ENCODE measurements at regions not wholly inside any gene's neighbourhood (a gene's known extent, or its start where the extent isn't known, plus 50 kb on each side); places are given as distances from the start of the nearest gene placed in this dataset.

DNA sequence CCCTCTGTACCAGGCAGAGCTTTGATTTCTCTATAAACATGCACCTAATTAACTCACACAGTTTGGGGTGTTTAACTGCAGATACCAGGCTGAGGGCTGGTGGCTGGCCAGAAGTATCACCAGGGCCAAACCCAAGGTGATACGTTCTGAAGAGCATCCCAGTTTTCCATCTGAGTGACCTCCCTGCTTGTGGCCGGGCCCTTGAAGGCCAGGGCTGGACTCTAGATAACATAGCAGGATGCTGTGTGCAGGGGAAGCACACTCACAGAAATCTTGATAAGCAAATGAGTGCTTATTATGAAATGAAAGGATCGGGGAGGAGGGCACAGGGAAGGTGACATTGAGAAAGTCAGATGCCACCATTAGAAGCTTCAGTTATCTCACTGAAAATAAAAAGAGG lies 582.4 kb downstream of the BRINP1 start:
- no peaks in the 10 kb centered on the region for H3K9me3 ChIP-seq
- H3K4me3 ChIP-seq, result no peak overlapping the region
- 3% methylated on average over 3 of the region's 3 CpGs for whole genome bisulfite sequencing (ENCODE audit: missing lambda C conversion rate)
- ATAC-seq (no peak), DNase-seq (ENCODE audit: low read depth in 1 of 2, low spot score in 1 of 2) (no peak), FAIRE-seq (no peak)
- H3K27ac ChIP-seq, result no peak overlapping the region
- ChIA-PET CTCF (no interaction called here), POLR2A (no interaction called here)
- TF ChIP-seq EHF (CRISPR knock-in tag; IDR thresholded peaks at IDR 0.05), result no peak
- TF ChIP-seq JUN (IDR thresholded peaks at IDR 0.05), result no peak
- TF ChIP-seq MAFK (IDR thresholded peaks at IDR 0.05; ENCODE audit: partially characterized antibody), result no peak
- TF ChIP-seq PBX3 (IDR thresholded peaks at IDR 0.05), result no peak
- TF ChIP-seq CBX8 (IDR thresholded peaks at IDR 0.05), result no peak
- no peaks in the 10 kb centered on the region for H3K4me1 ChIP-seq
- H3K4me2 ChIP-seq, result no peak overlapping the region

DNA sequence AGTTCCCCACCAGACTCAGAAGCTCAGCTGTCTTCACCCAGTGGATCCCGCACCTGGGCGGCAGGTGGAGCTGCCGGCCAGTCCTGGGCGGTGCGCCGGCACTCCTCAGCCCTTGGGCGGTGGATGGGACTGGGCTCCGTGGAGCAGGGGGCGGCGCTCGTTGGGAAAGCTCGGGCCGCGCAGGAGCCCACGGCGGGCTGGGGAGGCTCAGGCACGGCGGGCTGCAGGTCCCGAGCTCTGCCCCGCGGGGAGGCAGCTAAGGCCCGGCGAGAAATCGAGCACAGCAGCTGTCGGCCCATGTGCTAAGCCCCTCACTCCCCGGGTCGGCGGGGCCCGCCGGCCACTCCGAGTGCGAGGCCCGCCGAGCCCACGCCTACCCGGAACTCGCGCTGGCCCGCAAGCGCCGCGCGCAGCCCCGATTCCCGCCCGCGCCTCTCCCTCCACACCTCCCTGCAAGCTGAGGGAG lies 560.0 kb downstream of the BRINP1 start:
- DNase-seq (ENCODE audit: low read depth in 1 of 2, low spot score in 1 of 2) (no peak), ATAC-seq (no peak), FAIRE-seq (no peak)
- TF ChIP-seq CHD2 (IDR thresholded peaks at IDR 0.05; ENCODE audit: low read length, partially characterized antibody), result no peak
- TF ChIP-seq RAD21 (conservative IDR thresholded peaks at IDR 0.05 in 1 of 2, IDR thresholded peaks at IDR 0.05 in 1 of 2), result 0 out of 5 replicates have a peak, but pooled peaks of 1 of the 2 experiments have one; percentile 5
- Histone ChIP-seq H3K4me1 (no peaks in the 10 kb centered on the region), H3K9me3 (no peaks in the 10 kb centered on the region), H3K4me2 (no peak overlapping the region), H3K27ac (no peak overlapping the region), H3K4me3 (no peak overlapping the region)
- 10% methylated on average over 2 of the region's 47 CpGs for WGBS (ENCODE audit: missing lambda C conversion rate)
- POLR2A ChIA-PET, result no interaction called here
- CTCF ChIA-PET, result interaction anchor here (0.9 kb wide), 1 partner anchor 1668 kb away, joined by 3 read pairs; no protein-coding TSS in a partner anchor

DNA sequence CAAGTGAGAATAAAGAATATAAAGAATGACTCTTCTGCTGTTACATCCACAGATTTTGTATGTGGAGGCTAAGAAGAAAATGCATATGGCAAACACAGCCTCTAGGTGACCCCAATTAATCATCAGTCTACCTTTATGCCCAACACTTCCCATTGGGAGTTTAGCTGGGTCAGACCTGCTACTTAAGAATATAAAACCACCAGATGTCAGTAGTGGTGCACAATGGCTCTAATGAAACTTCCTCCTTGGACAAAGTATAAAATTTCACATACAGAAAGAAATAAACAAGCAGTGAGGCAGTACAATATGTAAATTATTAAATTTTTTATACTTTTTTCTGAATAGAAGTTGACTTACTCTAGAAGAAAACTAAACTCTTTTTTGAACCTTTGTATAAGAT lies 539.9 kb downstream of the BRINP1 start:
- no peak for ATAC-seq
- H3K4me3 ChIP-seq, result no peak overlapping the region
- no peak overlapping the region for H3K27ac ChIP-seq
- no peak for FAIRE-seq
- no peaks in the 10 kb centered on the region for H3K9me3 ChIP-seq
- H3K4me2 ChIP-seq, result no peak overlapping the region
- DNase-seq (ENCODE audit: low read depth in 1 of 2, low spot score in 1 of 2), result peak in 1 of 2 experiments; percentile 3
- ChIA-PET POLR2A (no interaction called here), CTCF (interaction anchor here (1.1 kb wide), 1 partner anchor 12 kb away, joined by 3 read pairs; no protein-coding TSS in a partner anchor)
- TF ChIP-seq RCOR1 (IDR thresholded peaks at IDR 0.05; ENCODE audit: low read depth, low read length) (no peak), RAD21 (conservative IDR thresholded peaks at IDR 0.05 in 1 of 2, IDR thresholded peaks at IDR 0.05 in 1 of 2) (peak; percentile 34 to 37; a peak in 3 of 5 replicates), BHLHE40 (IDR thresholded peaks at IDR 0.05; ENCODE audit: low read depth, low read length) (no peak)
- H3K4me1 ChIP-seq, result no peaks in the 10 kb centered on the region

- Histone ChIP-seq H3K27ac (no peak overlapping the region), H3K9me3 (no peaks in the 10 kb centered on the region), H3K4me3 (no peak overlapping the region), H3K4me1 (no peaks in the 10 kb centered on the region), H3K4me2 (no peak overlapping the region)
- ChIA-PET POLR2A (no interaction called here), CTCF (no interaction called here)
- DNase-seq (ENCODE audit: low read depth in 1 of 2, low spot score in 1 of 2), result no peak
- WGBS (ENCODE audit: missing lambda C conversion rate), result 8% methylated on average over 5 of the region's 5 CpGs
- TF ChIP-seq ZC3H11A (IDR thresholded peaks at IDR 0.05) (no peak), HOXA7 (CRISPR knock-in tag; IDR thresholded peaks at IDR 0.05) (no peak), RAD21 (conservative IDR thresholded peaks at IDR 0.05 in 1 of 2, IDR thresholded peaks at IDR 0.05 in 1 of 2) (no peak), KDM1A (IDR thresholded peaks at IDR 0.05; ENCODE audit: low read depth) (no peak), CTCF (IDR thresholded peaks at IDR 0.05) (no peak), JUN (IDR thresholded peaks at IDR 0.05) (no peak), KDM5A (IDR thresholded peaks at IDR 0.05) (no peak), MAZ (IDR thresholded peaks at IDR 0.05; ENCODE audit: borderline replicate concordance, low read depth, low read length) (no peak), RNF2 (IDR thresholded peaks at IDR 0.05; ENCODE audit: borderline replicate concordance, low read depth) (no peak), ELK1 (IDR thresholded peaks at IDR 0.05; ENCODE audit: low read depth, low read length) (no peak), FOXS1 (CRISPR knock-in tag; IDR thresholded peaks at IDR 0.05) (no peak), NFE2L2 (conservative IDR thresholded peaks at IDR 0.05; ENCODE audit: low read length) (no peak), CBX8 (IDR thresholded peaks at IDR 0.05) (no peak), MYC (IDR thresholded peaks at IDR 0.05; ENCODE audit: borderline replicate concordance, low read length) (no peak), NPAS2 (CRISPR knock-in tag; IDR thresholded peaks at IDR 0.05; ENCODE audit: borderline replicate concordance) (no peak)
- ATAC-seq, result no peak
- no peak for FAIRE-seq
These were observed 536.9 kb downstream of the BRINP1 start for GRCh38 chr9:118832371-118832770.

Measured in A549 (cell line).